Testis (tissue), 2 donors: ENCODE measurements at regions not wholly inside any gene's neighbourhood (a gene's known extent, or its start where the extent isn't known, plus 50 kb on each side); places are given as distances from the start of the nearest gene placed in this dataset.

ENCODE experiments used
- POLR2A ChIP-seq: fragments of 450-650 bp; IDR thresholded peaks from one replicate; pipeline ENCODE4 v1.6.1; 2017; ENCODE audit warnings: antibody characterized with exemption, mild to moderate bottlenecking, moderate library complexity
- TF ChIP-seq, protein P1 (sequence below), 3 experiments: fragments of 450-650 bp in 2 of 3; fragments of 200-600 bp in 1 of 3; sonication (generic) in 1 of 3; IDR thresholded peaks; one replicate each; pipeline ENCODE4 v1.5.1; 2016 to 2019; ENCODE audit warnings: antibody characterized with exemption in 3 of 3, mild to moderate bottlenecking in 2 of 3, moderate library complexity in 1 of 3

- TF ChIP-seq, protein P1, sequence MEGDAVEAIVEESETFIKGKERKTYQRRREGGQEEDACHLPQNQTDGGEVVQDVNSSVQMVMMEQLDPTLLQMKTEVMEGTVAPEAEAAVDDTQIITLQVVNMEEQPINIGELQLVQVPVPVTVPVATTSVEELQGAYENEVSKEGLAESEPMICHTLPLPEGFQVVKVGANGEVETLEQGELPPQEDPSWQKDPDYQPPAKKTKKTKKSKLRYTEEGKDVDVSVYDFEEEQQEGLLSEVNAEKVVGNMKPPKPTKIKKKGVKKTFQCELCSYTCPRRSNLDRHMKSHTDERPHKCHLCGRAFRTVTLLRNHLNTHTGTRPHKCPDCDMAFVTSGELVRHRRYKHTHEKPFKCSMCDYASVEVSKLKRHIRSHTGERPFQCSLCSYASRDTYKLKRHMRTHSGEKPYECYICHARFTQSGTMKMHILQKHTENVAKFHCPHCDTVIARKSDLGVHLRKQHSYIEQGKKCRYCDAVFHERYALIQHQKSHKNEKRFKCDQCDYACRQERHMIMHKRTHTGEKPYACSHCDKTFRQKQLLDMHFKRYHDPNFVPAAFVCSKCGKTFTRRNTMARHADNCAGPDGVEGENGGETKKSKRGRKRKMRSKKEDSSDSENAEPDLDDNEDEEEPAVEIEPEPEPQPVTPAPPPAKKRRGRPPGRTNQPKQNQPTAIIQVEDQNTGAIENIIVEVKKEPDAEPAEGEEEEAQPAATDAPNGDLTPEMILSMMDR (IDR thresholded peaks at IDR 0.05) = no peak
- TF ChIP-seq POLR2A = no peak
Observed at GRCh38 chr13:106721599-106721998, 153.7 kb upstream of the ARGLU1 start.
